ENCODE measurements at regions not wholly inside any gene's neighbourhood (a gene's known extent, or its start where the extent isn't known, plus 50 kb on each side); places are given as distances from the start of the nearest gene placed in this dataset.

DNA sequence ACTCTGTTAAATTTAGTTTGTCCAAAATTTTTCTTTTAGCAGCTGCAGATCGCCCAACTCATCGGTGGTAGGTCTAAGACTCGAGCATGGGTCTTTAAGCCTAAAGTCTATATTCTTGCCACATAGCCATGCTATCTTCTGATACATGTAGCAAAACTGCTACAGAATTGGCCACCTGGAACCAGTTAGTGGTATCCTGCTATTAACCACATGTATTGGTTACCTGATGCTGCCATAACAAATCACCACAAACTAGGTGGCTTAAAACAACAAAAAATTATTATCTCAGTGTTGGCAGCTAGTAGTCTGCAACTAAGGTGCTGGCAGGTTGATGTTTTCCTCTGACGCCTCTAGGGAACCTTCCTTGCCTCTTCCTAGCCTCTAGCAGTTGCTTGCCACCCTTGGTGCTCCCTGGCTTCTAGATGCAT lies 96.7 kb upstream of the PIK3CG start:
- Histone ChIP-seq H3K9ac (ENCODE audit: low read length) (peak overlapping the region; percentile 71), H3K4me1 (ENCODE audit: low read length) (peaks cover 54% of the 10 kb centered on the region), H3K9me3 (ENCODE audit: insufficient read depth, low read length) (no peaks in the 10 kb centered on the region), H3K27me3 (ENCODE audit: low read depth, low read length) (no peaks in the 10 kb centered on the region), H3K27ac (ENCODE audit: low read length) (peak overlapping the region; percentile 95), H3K4me3 (ENCODE audit: low read length) (peak overlapping the region; percentile 53), H2AFZ (ENCODE audit: low read depth, low read length) (0 out of 2 replicates have a peak overlapping the region, but pooled peaks have one; percentile 4), H4K20me1 (ENCODE audit: insufficient read depth, low read length) (no peaks in the 10 kb centered on the region), H3K36me3 (replicated peaks; ENCODE audit: low read depth, low read length) (peaks cover 4% of the 10 kb centered on the region), H3K4me2 (ENCODE audit: low read length) (peak overlapping the region; percentile 67), H3K79me2 (ENCODE audit: low read length) (no peaks in the 10 kb centered on the region)
- TF ChIP-seq EZH2phosphoT487 (IDR thresholded peaks at IDR 0.05; ENCODE audit: low read depth), result no peak
- TF ChIP-seq, protein P1, sequence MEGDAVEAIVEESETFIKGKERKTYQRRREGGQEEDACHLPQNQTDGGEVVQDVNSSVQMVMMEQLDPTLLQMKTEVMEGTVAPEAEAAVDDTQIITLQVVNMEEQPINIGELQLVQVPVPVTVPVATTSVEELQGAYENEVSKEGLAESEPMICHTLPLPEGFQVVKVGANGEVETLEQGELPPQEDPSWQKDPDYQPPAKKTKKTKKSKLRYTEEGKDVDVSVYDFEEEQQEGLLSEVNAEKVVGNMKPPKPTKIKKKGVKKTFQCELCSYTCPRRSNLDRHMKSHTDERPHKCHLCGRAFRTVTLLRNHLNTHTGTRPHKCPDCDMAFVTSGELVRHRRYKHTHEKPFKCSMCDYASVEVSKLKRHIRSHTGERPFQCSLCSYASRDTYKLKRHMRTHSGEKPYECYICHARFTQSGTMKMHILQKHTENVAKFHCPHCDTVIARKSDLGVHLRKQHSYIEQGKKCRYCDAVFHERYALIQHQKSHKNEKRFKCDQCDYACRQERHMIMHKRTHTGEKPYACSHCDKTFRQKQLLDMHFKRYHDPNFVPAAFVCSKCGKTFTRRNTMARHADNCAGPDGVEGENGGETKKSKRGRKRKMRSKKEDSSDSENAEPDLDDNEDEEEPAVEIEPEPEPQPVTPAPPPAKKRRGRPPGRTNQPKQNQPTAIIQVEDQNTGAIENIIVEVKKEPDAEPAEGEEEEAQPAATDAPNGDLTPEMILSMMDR (IDR thresholded peaks at IDR 0.05; ENCODE audit: low read depth, low read length), result no peak

DNA sequence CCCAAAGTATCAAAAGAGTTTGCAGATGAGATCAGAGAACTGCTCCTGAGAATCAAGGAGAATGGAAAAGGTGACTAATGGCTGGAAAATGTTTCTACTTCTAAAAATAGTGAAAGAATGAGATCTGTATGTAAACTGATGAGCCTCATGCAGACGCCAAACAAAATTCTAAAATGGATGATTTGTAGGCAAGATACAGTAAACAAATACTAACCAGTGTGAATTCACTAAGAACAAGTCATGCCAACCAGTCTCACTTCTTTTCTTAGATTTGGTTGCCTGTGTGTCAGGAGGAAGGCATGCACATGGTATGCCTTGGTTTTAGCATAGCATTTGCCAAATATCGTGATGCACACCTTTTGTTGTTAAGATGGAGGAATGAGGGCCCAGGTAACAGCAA lies 94.9 kb upstream of the PIK3CG start:
- Histone ChIP-seq H3K36me3 (replicated peaks; ENCODE audit: low read depth, low read length) (peaks cover 4% of the 10 kb centered on the region), H3K9me3 (ENCODE audit: insufficient read depth, low read length) (no peaks in the 10 kb centered on the region), H2AFZ (ENCODE audit: low read depth, low read length) (no peak overlapping the region), H3K27ac (ENCODE audit: low read length) (peak overlapping the region; percentile 95), H3K9ac (ENCODE audit: low read length) (no peak overlapping the region), H3K4me3 (ENCODE audit: low read length) (no peak overlapping the region), H3K27me3 (ENCODE audit: low read depth, low read length) (no peaks in the 10 kb centered on the region), H3K79me2 (ENCODE audit: low read length) (no peaks in the 10 kb centered on the region), H3K4me1 (ENCODE audit: low read length) (peaks cover 54% of the 10 kb centered on the region), H3K4me2 (ENCODE audit: low read length) (no peak overlapping the region), H4K20me1 (ENCODE audit: insufficient read depth, low read length) (no peaks in the 10 kb centered on the region)
- TF ChIP-seq, protein P1 (IDR thresholded peaks at IDR 0.05; ENCODE audit: low read depth, low read length), result no peak
- no peak for TF ChIP-seq EZH2phosphoT487 (IDR thresholded peaks at IDR 0.05; ENCODE audit: low read depth)

DNA sequence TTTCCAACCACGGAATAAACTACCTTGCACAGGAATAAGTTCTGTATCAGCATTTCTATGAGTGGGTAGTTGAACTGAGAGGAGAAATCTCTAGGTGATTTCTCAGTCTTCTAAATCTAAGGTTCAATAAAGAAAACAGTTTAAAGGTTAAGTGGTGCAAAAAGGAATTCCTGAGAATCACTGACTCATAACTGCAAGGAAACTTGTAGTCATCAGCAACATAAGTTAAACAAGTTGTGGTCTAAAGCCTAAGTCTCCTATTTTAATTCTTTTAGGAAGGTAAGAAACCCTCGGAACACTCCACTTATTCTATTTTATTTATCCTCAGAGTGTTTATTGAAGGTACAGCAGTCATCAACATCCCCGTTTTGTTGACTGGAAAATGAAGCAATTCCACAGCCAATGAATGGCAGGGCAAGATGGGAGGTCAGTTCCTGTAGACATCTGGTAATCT lies 92.4 kb upstream of the PIK3CG start:
- H3K4me1 ChIP-seq (ENCODE audit: low read length), result peaks cover 37% of the 10 kb centered on the region
- H3K9me3 ChIP-seq (ENCODE audit: insufficient read depth, low read length), result no peaks in the 10 kb centered on the region
- TF ChIP-seq, protein P1 (IDR thresholded peaks at IDR 0.05; ENCODE audit: low read depth, low read length), result no peak
- TF ChIP-seq EZH2phosphoT487 (IDR thresholded peaks at IDR 0.05; ENCODE audit: low read depth), result no peak
- H4K20me1 ChIP-seq (ENCODE audit: insufficient read depth, low read length), result no peaks in the 10 kb centered on the region
- H3K27ac ChIP-seq (ENCODE audit: low read length), result no peak overlapping the region
- H3K4me3 ChIP-seq (ENCODE audit: low read length), result no peak overlapping the region
- H3K9ac ChIP-seq (ENCODE audit: low read length), result no peak overlapping the region
- peaks cover 8% of the 10 kb centered on the region for H3K36me3 ChIP-seq (replicated peaks; ENCODE audit: low read depth, low read length)
- no peak overlapping the region for H3K4me2 ChIP-seq (ENCODE audit: low read length)
- no peak overlapping the region for H2AFZ ChIP-seq (ENCODE audit: low read depth, low read length)
- no peaks in the 10 kb centered on the region for H3K27me3 ChIP-seq (ENCODE audit: low read depth, low read length)
- no peaks in the 10 kb centered on the region for H3K79me2 ChIP-seq (ENCODE audit: low read length)

DNA sequence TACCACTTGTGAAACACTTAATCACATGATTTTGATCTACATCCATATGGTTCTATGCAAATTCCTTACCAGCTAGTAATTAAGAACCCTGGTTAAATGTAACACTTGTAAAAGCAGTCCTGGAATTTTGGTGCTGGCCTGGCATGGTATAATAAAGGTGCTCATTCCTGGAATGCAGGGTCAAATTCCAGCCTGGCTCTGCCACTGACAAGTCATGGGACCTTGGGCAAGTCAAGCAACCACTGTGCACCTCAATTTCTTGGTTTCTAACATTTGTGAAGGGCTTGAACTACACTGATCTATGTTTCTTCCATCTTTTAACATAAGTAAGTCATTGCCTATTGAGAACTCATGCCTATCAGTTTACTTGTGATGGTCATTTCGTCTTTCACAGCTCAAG lies 91.9 kb upstream of the PIK3CG start:
- H3K36me3 ChIP-seq (replicated peaks; ENCODE audit: low read depth, low read length), result peaks cover 11% of the 10 kb centered on the region
- H3K27me3 ChIP-seq (ENCODE audit: low read depth, low read length), result no peaks in the 10 kb centered on the region
- no peaks in the 10 kb centered on the region for H3K9me3 ChIP-seq (ENCODE audit: insufficient read depth, low read length)
- peaks cover 37% of the 10 kb centered on the region for H3K4me1 ChIP-seq (ENCODE audit: low read length)
- no peaks in the 10 kb centered on the region for H4K20me1 ChIP-seq (ENCODE audit: insufficient read depth, low read length)
- no peaks in the 10 kb centered on the region for H3K79me2 ChIP-seq (ENCODE audit: low read length)
- no peak overlapping the region for H3K4me2 ChIP-seq (ENCODE audit: low read length)
- H3K9ac ChIP-seq (ENCODE audit: low read length), result no peak overlapping the region
- H3K4me3 ChIP-seq (ENCODE audit: low read length), result no peak overlapping the region
- H3K27ac ChIP-seq (ENCODE audit: low read length), result no peak overlapping the region
- H2AFZ ChIP-seq (ENCODE audit: low read depth, low read length), result no peak overlapping the region
- no peak for TF ChIP-seq EZH2phosphoT487 (IDR thresholded peaks at IDR 0.05; ENCODE audit: low read depth)
- TF ChIP-seq, protein P1 (IDR thresholded peaks at IDR 0.05; ENCODE audit: low read depth, low read length), result no peak
